Midbrain (tissue), 1 donor: ENCODE measurements at regions not wholly inside any gene's neighbourhood (a gene's known extent, or its start where the extent isn't known, plus 50 kb on each side); places are given as distances from the start of the nearest gene placed in this dataset.

Source experiments
- DNase-seq: peaks from one replicate; lab custom pipeline; 2025; lab: John Stamatoyannopoulos, UW

DNA sequence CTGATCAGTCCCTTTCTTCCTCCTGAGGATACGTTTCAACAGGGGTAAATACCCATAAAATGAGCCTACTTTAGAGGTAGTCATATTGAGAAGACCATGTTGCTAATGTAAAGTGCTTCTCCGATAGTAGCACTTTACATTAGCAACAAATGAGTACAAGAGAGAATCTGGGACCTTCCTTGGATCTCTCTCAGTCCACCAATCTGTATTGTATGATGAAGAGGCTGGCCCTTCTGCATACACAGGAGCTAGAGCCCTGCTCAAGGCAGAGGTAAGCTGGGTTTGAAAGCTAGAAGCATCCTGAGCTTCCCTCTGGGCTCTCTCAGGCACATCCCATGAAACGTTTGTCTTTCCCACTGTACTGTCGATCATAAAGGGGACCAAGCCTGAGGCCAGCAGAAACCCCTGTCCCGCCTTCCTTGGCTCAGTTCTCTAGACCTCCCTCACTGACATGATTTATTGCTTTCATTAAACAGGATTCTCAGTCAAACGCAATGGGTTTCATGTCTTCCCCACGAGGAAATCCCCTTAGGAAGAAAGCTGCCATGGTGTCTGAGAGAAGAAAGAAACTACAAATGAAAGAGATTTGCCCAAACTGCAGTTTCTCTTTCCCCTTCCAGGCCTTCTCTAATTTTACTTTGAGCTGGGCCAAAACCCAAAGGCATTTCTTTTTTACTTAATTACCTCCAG is 62.8 kb upstream of the BCAR3 start:
- DNase-seq, result no peak

DNA sequence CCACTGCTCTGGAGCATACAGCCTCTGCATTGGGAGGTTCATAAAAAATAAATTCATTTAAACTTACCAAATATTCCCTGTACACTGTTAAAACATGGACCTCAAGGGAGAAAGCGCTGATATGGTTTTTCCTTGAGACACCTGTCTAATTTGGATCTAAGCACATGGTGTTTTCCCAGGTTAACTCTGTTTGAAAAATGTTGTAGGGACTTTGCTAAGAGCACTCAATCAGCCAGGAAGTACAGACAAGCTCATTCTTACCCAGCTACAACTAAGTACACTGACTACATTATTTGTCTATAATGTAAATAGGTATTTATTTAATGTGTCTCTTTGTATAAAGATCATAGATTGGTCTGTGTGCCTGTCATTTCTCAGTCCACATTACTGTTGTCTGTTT is 61.8 kb upstream of the BCAR3 start:
- DNase-seq, result no peak

DNA sequence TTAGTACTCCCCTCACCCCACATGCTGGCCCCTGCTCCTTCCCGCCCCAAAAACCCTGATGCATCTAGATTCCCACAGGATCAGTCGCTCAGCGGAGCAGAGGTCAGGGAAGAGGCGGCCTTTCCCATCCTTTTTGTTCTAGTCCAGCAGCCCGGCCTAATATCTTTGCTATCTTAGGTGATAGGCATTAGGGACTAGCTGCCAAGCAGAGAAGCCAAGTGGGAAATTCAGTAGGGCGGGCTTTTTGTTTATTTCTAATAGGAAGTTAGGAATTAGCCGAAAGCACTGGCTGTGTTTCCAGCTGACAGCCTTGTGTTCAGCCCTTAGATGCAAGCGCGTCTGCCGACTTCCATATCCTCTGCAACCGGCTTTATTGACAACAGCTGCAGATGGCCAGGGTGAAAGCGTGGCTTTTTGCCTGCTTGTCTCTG is 59.0 kb upstream of the BCAR3 start:
- DNase-seq, result no peak

DNA sequence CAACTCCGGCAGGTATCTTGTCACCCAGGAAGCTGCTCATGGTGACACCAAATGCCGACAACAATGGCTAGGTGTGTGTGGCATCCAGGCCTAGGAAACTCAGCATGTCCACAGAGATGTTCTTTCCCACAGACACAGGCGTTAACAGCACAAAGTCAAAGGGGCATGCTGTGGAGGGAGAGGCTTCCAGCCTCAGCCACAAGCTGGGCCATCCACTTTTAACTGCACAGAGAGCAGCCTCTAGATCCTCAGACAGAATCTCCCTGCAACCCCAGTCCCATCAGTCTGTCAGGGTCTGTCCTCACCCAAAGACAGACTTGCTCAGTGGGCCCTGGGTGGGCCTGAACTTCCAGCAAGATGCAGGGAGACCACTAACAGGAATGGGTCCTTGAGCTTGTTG is 58.5 kb upstream of the BCAR3 start:
- DNase-seq, result no peak

DNA sequence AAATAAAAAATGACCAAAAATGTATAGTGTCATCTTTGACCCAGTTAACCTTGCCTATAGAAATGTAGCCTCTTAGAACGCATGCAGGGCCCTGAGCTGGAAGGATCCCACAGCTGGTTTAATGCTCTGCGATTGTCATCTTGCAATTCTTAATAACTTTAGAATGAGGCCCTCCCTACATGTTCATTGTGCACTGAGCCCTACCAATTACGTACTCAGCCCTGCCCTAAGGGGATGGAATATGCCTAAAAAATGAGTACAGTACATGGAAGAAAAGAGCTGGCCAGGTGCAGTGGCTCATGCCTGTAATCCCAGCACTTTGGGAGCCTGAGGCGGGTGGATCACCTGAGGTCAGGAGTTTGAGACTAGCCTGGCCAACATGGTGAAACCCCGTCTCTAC is 57.8 kb upstream of the BCAR3 start:
- no peak for DNase-seq

DNA sequence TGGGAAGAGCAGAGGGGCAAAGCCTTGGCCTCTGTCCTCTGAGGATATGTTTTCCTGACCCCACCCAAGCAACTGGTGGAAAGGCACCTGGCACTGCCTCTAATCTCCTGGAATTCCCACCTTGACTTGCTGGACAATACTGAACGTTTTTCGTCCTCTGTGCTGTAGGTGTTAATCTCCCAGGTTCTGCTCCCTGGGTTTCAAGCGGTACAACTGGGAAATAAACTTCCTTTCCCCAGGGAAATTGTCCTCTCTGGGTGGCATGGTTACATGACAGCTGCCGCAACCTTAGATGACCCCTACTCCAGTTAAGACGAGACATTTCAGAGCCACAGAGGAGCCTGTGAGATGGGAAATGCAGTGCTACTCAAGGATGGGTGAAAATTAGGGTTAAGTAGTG is 57.3 kb upstream of the BCAR3 start:
- DNase-seq, result no peak

DNA sequence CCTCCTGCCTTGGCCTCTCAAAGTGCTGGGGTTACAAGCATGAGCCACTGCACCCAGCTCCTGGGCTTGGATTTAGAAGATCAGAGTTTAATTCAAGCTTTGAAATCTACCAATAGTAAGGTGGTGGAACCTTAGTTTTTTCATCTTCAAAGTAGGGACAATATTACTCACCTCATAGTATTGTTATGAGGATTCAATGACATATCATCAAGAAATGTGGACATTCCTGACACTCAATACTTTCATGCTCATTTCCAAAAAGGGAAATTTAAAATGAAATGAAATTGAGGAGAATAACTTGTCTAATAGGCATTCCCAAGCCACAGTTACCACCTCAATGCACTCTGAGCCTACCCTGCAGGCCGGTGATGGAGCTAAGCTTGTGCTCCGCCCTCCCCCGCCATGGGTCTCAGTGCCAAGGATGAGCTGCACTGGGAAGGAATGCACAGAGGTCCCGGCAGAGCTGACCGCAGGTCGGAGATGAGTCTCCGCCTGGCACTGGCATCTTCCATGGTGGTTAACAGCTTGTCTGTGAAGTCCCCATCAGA is 56.5 kb upstream of the BCAR3 start:
- DNase-seq, result no peak

DNA sequence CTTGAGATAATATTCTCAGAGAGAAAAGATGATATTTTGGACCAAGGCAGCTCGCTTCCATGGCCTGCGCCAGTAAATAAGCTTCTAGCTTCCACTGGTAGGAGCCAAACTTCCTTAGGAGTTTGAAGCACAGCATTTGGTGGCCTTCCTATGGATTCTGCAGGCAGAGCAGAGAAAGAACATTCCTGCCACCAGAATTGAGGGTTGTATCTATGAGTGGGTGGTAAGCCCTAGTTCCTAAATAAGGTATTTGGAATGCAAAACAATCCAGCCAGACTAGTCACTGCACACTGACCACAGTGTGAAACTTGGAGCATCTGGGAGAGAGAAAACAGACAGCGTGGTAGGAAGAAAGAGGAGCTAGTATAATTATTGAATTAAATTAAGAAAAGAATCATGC is 54.1 kb upstream of the BCAR3 start:
- DNase-seq, result no peak

DNA sequence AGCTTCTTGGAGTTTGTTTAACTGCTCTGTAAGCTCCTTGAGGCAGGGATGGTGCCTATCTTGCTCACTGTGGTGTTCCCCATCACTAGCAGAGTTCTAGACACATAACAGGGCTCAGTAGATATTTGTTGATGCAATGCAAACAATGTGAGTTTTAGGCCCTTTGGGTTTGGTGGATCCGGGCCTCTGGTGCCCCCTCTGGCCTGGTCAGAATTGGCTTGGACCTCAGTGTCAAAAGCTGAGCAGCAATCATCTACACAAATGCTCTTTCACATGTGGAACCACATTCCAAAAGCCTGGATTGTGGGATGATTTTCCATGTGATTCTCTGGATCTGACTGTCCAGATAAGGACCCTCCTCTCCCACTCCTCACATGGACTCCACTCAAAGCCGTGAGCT is 53.4 kb upstream of the BCAR3 start:
- no peak for DNase-seq

DNA sequence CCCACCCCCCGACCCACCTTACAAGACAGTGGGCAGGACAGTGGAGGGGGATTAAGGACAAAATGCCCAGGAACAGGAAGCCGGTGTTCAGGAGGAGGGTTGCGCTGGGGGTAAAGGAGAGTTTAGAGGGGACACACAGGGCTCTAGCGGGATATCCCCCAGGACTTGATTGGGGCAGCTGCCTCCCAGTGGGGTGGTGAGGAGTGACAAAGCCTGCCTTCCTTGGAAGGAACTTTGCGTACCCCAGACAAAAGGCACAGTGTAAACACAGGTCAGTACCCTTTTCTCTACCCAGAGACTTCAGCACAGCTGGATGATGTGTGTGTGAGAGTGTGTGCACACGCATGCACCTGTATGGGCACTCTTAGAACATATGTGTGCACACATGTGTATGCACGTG is 51.7 kb upstream of the BCAR3 start:
- DNase-seq, result no peak

DNA sequence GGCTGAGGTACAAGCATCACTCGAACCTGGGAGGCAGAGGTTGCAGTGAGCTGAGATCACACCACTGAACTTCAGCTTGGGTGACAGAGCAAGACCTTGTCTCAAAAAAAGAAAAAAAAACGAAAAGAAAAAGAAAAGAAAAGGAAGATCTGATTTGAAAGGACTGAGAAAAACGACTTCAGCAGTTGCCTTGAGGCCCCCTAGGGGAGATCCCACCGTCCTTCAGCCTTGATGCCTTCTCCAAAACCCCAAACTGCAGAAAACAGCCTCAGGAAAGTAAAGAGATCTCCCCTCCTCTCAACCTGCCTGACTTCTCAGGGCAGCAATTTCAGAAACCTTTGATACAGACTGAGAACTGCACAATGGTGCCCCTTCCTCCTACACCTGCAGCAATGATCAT is 50.9 kb upstream of the BCAR3 start:
- DNase-seq, result no peak
